ENCODE measurements at regions not wholly inside any gene's neighbourhood (a gene's known extent, or its start where the extent isn't known, plus 50 kb on each side); places are given as distances from the start of the nearest gene placed in this dataset.

DNA sequence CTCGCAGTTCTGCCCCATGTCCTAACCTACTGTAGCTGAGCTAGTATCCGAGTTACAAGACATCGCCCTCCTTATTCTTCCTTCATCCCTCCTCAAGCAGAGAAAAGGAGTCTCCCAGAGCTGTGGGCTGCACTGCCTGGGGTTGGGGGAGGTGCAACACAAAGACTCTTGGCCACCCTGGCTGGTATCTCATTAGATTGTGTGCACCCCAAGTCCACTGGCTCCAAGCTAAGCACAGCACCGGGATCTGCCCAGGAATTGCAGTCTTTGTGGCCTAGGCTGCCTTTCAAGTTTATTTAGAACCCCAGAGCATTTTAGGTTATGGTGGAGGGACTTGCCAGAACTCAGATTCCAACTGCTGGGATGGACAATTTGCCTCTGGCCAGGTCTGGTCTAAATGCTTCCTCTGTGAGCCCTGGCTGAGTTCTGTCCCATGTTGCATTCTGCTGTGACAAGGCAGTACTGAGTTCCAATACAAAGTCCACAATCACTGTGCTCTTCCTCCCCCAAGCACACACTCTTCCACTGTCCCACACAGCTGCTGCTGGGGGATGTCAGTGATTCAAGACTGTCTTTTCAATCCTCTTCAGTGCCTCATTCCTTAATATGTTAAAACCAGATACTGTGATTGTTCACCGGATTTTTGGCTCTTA, 169.6 kb upstream of the CLEC14A start:
- no peak for DNase-seq (ENCODE audit: low read depth, low spot score)
- Histone ChIP-seq H3K27me3 (ENCODE audit: control insufficient read depth, insufficient read depth, low read length) (no peaks in the 10 kb centered on the region), H3K4me3 (ENCODE audit: low read depth, low read length) (no peak overlapping the region), H3K27ac (ENCODE audit: low read depth, low read length) (no peak overlapping the region), H3K9me3 (ENCODE audit: control insufficient read depth, insufficient read depth, low read length) (no peaks in the 10 kb centered on the region)
- TF ChIP-seq, protein P1, sequence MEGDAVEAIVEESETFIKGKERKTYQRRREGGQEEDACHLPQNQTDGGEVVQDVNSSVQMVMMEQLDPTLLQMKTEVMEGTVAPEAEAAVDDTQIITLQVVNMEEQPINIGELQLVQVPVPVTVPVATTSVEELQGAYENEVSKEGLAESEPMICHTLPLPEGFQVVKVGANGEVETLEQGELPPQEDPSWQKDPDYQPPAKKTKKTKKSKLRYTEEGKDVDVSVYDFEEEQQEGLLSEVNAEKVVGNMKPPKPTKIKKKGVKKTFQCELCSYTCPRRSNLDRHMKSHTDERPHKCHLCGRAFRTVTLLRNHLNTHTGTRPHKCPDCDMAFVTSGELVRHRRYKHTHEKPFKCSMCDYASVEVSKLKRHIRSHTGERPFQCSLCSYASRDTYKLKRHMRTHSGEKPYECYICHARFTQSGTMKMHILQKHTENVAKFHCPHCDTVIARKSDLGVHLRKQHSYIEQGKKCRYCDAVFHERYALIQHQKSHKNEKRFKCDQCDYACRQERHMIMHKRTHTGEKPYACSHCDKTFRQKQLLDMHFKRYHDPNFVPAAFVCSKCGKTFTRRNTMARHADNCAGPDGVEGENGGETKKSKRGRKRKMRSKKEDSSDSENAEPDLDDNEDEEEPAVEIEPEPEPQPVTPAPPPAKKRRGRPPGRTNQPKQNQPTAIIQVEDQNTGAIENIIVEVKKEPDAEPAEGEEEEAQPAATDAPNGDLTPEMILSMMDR (IDR thresholded peaks at IDR 0.05; ENCODE audit: low read depth, low read length) = no peak
- POLR2A ChIA-PET = no interaction called here
- CTCF ChIA-PET = no interaction called here

DNA sequence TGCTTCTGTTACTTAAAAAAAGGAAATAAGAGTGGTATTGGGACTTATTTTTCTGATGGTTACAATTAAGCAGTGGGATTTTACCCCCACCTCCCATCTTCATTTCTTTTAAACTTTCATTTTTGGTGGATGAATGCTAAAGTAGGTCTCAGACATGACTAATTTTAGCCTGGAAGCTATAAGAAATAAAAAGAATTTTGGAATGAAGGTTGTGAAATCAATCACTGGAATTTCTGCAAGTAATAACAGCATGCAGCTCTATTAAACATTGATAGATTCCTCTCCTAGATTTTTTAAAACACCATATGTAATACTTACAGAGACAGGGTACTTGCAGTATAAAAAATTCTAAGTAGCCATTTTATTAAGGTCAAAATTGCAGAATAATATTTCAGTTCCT, 164.2 kb upstream of the CLEC14A start:
- no peak for DNase-seq (ENCODE audit: low read depth, low spot score)
- POLR2A ChIA-PET = no interaction called here
- CTCF ChIA-PET = no interaction called here
- H3K27me3 ChIP-seq (ENCODE audit: control insufficient read depth, insufficient read depth, low read length) = no peaks in the 10 kb centered on the region
- no peak overlapping the region for H3K4me3 ChIP-seq (ENCODE audit: low read depth, low read length)
- TF ChIP-seq, protein P1 (IDR thresholded peaks at IDR 0.05; ENCODE audit: low read depth, low read length) = no peak
- H3K27ac ChIP-seq (ENCODE audit: low read depth, low read length) = no peak overlapping the region
- H3K9me3 ChIP-seq (ENCODE audit: control insufficient read depth, insufficient read depth, low read length) = no peaks in the 10 kb centered on the region

DNA sequence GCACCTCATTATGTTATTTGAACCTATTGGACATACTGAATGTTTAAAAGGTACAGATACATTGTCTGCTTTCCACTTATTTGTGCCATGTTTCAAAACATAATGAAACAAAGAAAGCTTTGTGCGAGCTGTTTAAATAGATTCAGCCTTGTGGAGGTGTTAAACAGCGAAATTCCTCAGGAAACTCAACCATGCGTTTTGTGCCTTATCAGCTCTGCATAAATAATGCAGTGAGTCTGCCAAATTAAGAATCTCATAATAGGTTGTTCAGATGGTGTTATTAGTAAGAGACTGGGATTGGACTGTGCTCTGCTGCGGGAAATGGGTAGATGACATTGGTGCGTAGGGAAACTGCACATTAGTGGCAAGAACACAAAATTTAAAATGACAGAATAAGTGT, 163.7 kb upstream of the CLEC14A start:
- POLR2A ChIA-PET = no interaction called here
- DNase-seq (ENCODE audit: low read depth, low spot score) = no peak

DNA sequence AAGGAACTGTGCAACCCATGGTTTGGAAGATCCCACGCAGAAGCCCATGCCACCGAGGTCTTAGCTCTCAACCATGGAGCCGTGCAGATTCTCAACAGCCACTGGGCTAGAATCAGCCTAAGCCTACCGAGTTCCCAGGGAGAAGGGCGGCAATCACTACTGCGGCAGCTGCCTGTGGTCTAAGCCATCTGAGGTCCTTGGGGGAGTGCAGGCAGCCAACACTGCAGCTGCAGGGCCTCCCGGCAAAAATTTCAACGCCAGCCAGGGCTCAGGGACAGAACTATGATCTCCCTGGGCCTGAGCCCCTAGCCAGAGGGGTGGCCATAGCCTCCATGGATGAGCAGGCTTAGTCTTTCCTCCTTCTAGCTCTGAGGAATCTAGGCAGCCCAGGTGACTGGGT, 156.8 kb upstream of the CLEC14A start:
- TF ChIP-seq, protein P1 (IDR thresholded peaks at IDR 0.05; ENCODE audit: low read depth, low read length) = no peak
- CTCF ChIA-PET = interaction anchor here (0.5 kb wide), 1 partner anchor 1669 kb away, joined by 6 read pairs; no protein-coding TSS in a partner anchor
- no peak for DNase-seq (ENCODE audit: low read depth, low spot score)

More for the DNA sequence above, 163.7 kb upstream of the CLEC14A start:
- Histone ChIP-seq H3K27ac (ENCODE audit: low read depth, low read length) (no peak overlapping the region), H3K9me3 (ENCODE audit: control insufficient read depth, insufficient read depth, low read length) (no peaks in the 10 kb centered on the region), H3K4me3 (ENCODE audit: low read depth, low read length) (no peak overlapping the region), H3K27me3 (ENCODE audit: control insufficient read depth, insufficient read depth, low read length) (no peaks in the 10 kb centered on the region)
- TF ChIP-seq, protein P1 (IDR thresholded peaks at IDR 0.05; ENCODE audit: low read depth, low read length) = no peak
- CTCF ChIA-PET = interaction anchor here (0.5 kb wide), 1 partner anchor 149 kb away, joined by 3 read pairs; no protein-coding TSS in a partner anchor

DNA sequence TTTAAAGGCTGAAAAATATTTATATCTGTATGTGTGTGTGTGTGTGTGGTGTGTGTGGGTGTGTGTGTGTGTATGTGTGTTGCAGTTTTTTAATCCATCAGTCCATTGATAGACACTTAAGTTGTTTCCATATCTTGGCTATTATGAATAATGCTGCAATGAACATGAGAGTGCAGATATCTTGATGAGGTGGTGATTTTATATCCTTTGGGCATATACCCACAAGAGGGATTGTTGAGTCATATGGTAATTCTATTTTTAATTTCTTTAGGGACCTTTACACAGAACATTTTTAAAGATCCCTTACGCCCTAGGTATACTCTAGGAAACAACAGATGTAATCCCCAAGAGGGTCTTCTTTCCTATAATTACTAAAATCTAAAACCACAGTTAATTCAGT, 154.5 kb upstream of the CLEC14A start:
- Histone ChIP-seq H3K9me3 (ENCODE audit: control insufficient read depth, insufficient read depth, low read length) (no peaks in the 10 kb centered on the region; the same call in 1 of the 2 replicates), H3K27me3 (ENCODE audit: control insufficient read depth, insufficient read depth, low read length) (no peaks in the 10 kb centered on the region), H3K27ac (ENCODE audit: low read depth, low read length) (no peak overlapping the region), H3K4me3 (ENCODE audit: low read depth, low read length) (no peak overlapping the region)
- TF ChIP-seq, protein P1 (IDR thresholded peaks at IDR 0.05; ENCODE audit: low read depth, low read length) = no peak
- no peak for DNase-seq (ENCODE audit: low read depth, low spot score)
- CTCF ChIA-PET = no interaction called here
- POLR2A ChIA-PET = no interaction called here

More for the DNA sequence above, 156.8 kb upstream of the CLEC14A start:
- Histone ChIP-seq H3K4me3 (ENCODE audit: low read depth, low read length) (no peak overlapping the region), H3K9me3 (ENCODE audit: control insufficient read depth, insufficient read depth, low read length) (no peaks in the 10 kb centered on the region; the same call in 1 of the 2 replicates), H3K27ac (ENCODE audit: low read depth, low read length) (no peak overlapping the region), H3K27me3 (ENCODE audit: control insufficient read depth, insufficient read depth, low read length) (no peaks in the 10 kb centered on the region)
- POLR2A ChIA-PET = no interaction called here
